GM23338 (cell line): ENCODE measurements at regions not wholly inside any gene's neighbourhood (a gene's known extent, or its start where the extent isn't known, plus 50 kb on each side); places are given as distances from the start of the nearest gene placed in this dataset.
"Not testable (repeated sequence)": the region's sequence is repeated elsewhere in the genome, so short reads cannot be mapped to it uniquely, and the experiment has no call there.

Experiments used
- EZH2 ChIP-seq: fragments of 200-600 bp; sonication (generic); IDR thresholded peaks from one replicate; pipeline ENCODE4 v1.8.0; 2017; ENCODE audit warnings: antibody characterized with exemption, mild to moderate bottlenecking, low read depth; ENCODE audit not compliant: unreplicated experiment
- STAT1 ChIP-seq: IDR thresholded peaks from one replicate; pipeline ENCODE4 v1.6.1; 2016; ENCODE audit warnings: antibody characterized with exemption; ENCODE audit not compliant: unreplicated experiment
- TF ChIP-seq, protein P1 (sequence below), 2 experiments: fragments of 200-600 bp in 1 of 2; sonication (generic) in 1 of 2; conservative IDR thresholded peaks; 2 replicates each; pipeline versions ENCODE4 v1.5.1 to v1.6.1; 2016 to 2017; ENCODE audit warnings: antibody characterized with exemption in 2 of 2, low read depth in 2 of 2, mild to moderate bottlenecking in 2 of 2, moderate library complexity in 1 of 2

DNA sequence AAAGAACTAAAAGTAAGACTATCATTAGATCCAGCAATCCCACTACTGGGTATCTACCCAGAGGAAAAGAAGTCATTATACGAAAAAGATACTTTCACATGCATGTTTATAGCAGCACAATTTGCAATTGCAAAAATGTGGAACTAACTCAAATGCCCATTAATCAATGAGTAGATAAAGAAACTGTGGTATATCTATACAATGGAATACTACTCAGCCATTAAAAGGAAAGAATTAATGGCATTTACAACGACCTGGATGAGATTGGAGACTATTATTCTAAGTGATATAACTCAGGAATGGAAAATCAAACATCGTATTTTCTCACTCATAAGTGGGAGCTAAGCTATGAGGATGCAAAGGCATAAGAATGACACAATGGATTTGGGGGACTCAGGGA, 80.5 kb upstream of the KDM7A start:
- TF ChIP-seq, protein P1, sequence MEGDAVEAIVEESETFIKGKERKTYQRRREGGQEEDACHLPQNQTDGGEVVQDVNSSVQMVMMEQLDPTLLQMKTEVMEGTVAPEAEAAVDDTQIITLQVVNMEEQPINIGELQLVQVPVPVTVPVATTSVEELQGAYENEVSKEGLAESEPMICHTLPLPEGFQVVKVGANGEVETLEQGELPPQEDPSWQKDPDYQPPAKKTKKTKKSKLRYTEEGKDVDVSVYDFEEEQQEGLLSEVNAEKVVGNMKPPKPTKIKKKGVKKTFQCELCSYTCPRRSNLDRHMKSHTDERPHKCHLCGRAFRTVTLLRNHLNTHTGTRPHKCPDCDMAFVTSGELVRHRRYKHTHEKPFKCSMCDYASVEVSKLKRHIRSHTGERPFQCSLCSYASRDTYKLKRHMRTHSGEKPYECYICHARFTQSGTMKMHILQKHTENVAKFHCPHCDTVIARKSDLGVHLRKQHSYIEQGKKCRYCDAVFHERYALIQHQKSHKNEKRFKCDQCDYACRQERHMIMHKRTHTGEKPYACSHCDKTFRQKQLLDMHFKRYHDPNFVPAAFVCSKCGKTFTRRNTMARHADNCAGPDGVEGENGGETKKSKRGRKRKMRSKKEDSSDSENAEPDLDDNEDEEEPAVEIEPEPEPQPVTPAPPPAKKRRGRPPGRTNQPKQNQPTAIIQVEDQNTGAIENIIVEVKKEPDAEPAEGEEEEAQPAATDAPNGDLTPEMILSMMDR (conservative IDR thresholded peaks at IDR 0.05; ENCODE audit: low read depth in 2 of 2) = not testable (repeated sequence)
- TF ChIP-seq EZH2, STAT1: not testable (repeated sequence)
